HG03097 (cell line): ENCODE measurements at regions not wholly inside any gene's neighbourhood (a gene's known extent, or its start where the extent isn't known, plus 50 kb on each side); places are given as distances from the start of the nearest gene placed in this dataset.
"Not testable (repeated sequence)": the region's sequence is repeated elsewhere in the genome, so short reads cannot be mapped to it uniquely, and the experiment has no call there.

Experiments used
- ATAC-seq: cut with Tn5 transposase; IDR thresholded peaks from one replicate; pipeline ENCODE4 v1.9.1; 2021; ENCODE audit not compliant: unreplicated experiment, low FRiP score

- no peak for ATAC-seq
These were observed 322.3 kb downstream of the RMST start for GRCh38 chr12:97784904-97785303.

- no peak for ATAC-seq
These were observed 327.7 kb downstream of the RMST start for GRCh38 chr12:97790281-97790680.

GRCh38 chr12:97797473-97797872 is 334.9 kb downstream of the RMST start:
- ATAC-seq = no peak

GRCh38 chr12:97800561-97800960 is 338.0 kb downstream of the RMST start:
- no peak for ATAC-seq

GRCh38 chr12:97801471-97802059 is 339.0 kb downstream of the RMST start:
- ATAC-seq = no peak

- ATAC-seq = no peak
These were observed 342.5 kb downstream of the RMST start for GRCh38 chr12:97805146-97805545.

GRCh38 chr12:97813301-97813700 is 350.7 kb downstream of the RMST start:
- ATAC-seq = no peak

GRCh38 chr12:97821806-97822205 is 359.2 kb downstream of the RMST start:
- no peak for ATAC-seq

GRCh38 chr12:97835541-97835940 is 372.9 kb downstream of the RMST start:
- no peak for ATAC-seq

- no peak for ATAC-seq
These were observed 374.8 kb downstream of the RMST start for GRCh38 chr12:97837401-97837800.

GRCh38 chr12:97848051-97848450 is 385.4 kb downstream of the RMST start:
- no peak for ATAC-seq

GRCh38 chr12:97854477-97854876 is 391.9 kb downstream of the RMST start:
- ATAC-seq = no peak

- no peak for ATAC-seq
These were observed 399.5 kb downstream of the RMST start for GRCh38 chr12:97862072-97862471.

GRCh38 chr12:97875064-97875463 is 412.5 kb downstream of the RMST start:
- no peak for ATAC-seq

GRCh38 chr12:97876780-97877179 is 414.2 kb downstream of the RMST start:
- ATAC-seq = no peak

- no peak for ATAC-seq
These were observed 414.8 kb downstream of the RMST start for GRCh38 chr12:97877404-97877803.

GRCh38 chr12:97886511-97887176 is 424.0 kb downstream of the RMST start:
- no peak for ATAC-seq

GRCh38 chr12:97897881-97898280 is 435.3 kb downstream of the RMST start:
- ATAC-seq = not testable (repeated sequence)

GRCh38 chr12:97899529-97899928 is 436.9 kb downstream of the RMST start:
- ATAC-seq = no peak

- ATAC-seq = no peak
These were observed 437.4 kb downstream of the RMST start for GRCh38 chr12:97899956-97900355.

GRCh38 chr12:97903356-97903755 is 440.8 kb downstream of the RMST start:
- no peak for ATAC-seq

- ATAC-seq = no peak
These were observed 444.9 kb downstream of the RMST start for GRCh38 chr12:97907504-97907903.

GRCh38 chr12:97910559-97910958 is 448.0 kb downstream of the RMST start:
- no peak for ATAC-seq
